ENCODE measurements at regions not wholly inside any gene's neighbourhood (a gene's known extent, or its start where the extent isn't known, plus 50 kb on each side); places are given as distances from the start of the nearest gene placed in this dataset.

DNA sequence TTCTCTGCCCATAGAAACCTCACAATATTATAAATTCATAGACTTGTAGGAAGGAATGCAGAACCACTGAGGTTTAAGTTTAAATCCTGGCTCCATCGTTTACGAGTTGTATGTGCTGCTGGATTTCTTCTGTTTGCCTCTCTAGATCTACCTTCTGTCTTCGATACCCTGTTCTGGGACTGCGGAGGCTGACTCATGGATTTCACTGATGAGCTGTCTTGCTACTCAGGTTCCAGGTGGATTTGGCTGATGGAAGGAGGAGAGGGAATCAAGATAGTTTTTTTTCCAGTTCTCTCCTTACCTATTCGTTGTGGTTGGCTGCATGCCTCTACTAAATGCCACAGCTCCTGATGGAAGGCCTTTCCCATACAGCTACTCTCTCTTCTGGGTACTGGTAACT is 375.8 kb downstream of the REEP3 start (continued):
- TF ChIP-seq, protein P1, sequence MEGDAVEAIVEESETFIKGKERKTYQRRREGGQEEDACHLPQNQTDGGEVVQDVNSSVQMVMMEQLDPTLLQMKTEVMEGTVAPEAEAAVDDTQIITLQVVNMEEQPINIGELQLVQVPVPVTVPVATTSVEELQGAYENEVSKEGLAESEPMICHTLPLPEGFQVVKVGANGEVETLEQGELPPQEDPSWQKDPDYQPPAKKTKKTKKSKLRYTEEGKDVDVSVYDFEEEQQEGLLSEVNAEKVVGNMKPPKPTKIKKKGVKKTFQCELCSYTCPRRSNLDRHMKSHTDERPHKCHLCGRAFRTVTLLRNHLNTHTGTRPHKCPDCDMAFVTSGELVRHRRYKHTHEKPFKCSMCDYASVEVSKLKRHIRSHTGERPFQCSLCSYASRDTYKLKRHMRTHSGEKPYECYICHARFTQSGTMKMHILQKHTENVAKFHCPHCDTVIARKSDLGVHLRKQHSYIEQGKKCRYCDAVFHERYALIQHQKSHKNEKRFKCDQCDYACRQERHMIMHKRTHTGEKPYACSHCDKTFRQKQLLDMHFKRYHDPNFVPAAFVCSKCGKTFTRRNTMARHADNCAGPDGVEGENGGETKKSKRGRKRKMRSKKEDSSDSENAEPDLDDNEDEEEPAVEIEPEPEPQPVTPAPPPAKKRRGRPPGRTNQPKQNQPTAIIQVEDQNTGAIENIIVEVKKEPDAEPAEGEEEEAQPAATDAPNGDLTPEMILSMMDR (conservative IDR thresholded peaks at IDR 0.05; ENCODE audit: low read depth in 2 of 2), result no peak
- TF ChIP-seq NANOG (IDR thresholded peaks at IDR 0.05; ENCODE audit: borderline replicate concordance) (no peak), POLR2AphosphoS5 (IDR thresholded peaks at IDR 0.05; ENCODE audit: low read depth) (no peak), CREB1 (CRISPR knock-in tag; IDR thresholded peaks at IDR 0.05; ENCODE audit: low read depth) (no peak), ZNF331 (CRISPR knock-in tag; IDR thresholded peaks at IDR 0.05; ENCODE audit: low read depth) (no peak), STAT1 (IDR thresholded peaks at IDR 0.05; ENCODE audit: unreplicated experiment) (no peak)
- TF ChIP-seq, protein P2, sequence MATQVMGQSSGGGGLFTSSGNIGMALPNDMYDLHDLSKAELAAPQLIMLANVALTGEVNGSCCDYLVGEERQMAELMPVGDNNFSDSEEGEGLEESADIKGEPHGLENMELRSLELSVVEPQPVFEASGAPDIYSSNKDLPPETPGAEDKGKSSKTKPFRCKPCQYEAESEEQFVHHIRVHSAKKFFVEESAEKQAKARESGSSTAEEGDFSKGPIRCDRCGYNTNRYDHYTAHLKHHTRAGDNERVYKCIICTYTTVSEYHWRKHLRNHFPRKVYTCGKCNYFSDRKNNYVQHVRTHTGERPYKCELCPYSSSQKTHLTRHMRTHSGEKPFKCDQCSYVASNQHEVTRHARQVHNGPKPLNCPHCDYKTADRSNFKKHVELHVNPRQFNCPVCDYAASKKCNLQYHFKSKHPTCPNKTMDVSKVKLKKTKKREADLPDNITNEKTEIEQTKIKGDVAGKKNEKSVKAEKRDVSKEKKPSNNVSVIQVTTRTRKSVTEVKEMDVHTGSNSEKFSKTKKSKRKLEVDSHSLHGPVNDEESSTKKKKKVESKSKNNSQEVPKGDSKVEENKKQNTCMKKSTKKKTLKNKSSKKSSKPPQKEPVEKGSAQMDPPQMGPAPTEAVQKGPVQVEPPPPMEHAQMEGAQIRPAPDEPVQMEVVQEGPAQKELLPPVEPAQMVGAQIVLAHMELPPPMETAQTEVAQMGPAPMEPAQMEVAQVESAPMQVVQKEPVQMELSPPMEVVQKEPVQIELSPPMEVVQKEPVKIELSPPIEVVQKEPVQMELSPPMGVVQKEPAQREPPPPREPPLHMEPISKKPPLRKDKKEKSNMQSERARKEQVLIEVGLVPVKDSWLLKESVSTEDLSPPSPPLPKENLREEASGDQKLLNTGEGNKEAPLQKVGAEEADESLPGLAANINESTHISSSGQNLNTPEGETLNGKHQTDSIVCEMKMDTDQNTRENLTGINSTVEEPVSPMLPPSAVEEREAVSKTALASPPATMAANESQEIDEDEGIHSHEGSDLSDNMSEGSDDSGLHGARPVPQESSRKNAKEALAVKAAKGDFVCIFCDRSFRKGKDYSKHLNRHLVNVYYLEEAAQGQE (IDR thresholded peaks at IDR 0.05; ENCODE audit: unreplicated experiment), result no peak

DNA sequence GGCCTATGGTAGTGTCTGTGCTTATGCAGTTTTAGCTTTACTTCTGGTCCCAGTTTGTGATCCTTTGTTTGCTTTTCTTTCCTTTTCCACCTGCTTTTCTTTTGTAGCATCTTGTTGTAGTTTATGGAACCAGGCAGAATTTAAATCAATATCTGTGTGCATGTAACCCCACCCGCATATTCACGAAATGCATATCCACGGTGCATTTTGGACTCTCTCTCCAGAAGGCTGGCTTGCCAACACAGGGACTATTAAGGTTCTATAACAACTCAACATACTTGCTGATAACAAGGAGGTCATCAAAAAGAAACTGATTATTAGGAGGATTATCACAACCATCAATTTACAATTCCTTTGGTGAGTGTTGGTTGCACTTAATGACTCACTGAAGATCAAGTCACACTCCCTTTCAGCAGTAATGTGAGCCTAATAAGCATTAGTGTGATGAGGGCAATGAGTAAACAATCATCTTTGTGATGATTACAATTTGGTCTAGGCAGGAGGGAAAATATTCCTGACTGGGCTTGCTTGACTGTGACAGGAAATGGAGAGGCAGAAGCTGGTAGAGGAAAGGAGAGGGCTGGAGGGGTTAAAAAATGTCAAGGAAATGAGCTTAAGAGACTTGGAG is 378.6 kb downstream of the REEP3 start:
- Histone ChIP-seq H3F3A (replicated peaks; ENCODE audit: low read depth) (no peaks in the 10 kb centered on the region), H3K9me2 (ENCODE audit: insufficient read depth) (no peaks in the 10 kb centered on the region), H3K27me3 (ENCODE audit: insufficient read depth) (no peaks in the 10 kb centered on the region), H3K4me2 (no peak overlapping the region), H4K20me1 (replicated peaks; ENCODE audit: insufficient read depth) (no peaks in the 10 kb centered on the region), H3K36me3 (ENCODE audit: insufficient read depth) (no peaks in the 10 kb centered on the region), H3K4me1 (ENCODE audit: insufficient read depth) (no peaks in the 10 kb centered on the region), H3K79me2 (replicated peaks; ENCODE audit: insufficient read depth) (no peaks in the 10 kb centered on the region), H3K27ac (ENCODE audit: low read depth) (no peak overlapping the region), H2AFZ (no peak overlapping the region), H3K4me3 (no peak overlapping the region)
- DNase-seq (ENCODE audit: low spot score), result no peak
- ATAC-seq, result no peak
- H3K4me1 Mint-ChIP-seq, result no peaks in the 10 kb centered on the region
- H3K4me3 Mint-ChIP-seq, result no peak overlapping the region
- H3K27ac Mint-ChIP-seq, result no peak overlapping the region
- no peaks in the 10 kb centered on the region for H3K36me3 Mint-ChIP-seq (ENCODE audit: low read depth)
- peaks cover 2% of the 10 kb centered on the region for H3K27me3 Mint-ChIP-seq (ENCODE audit: insufficient read depth, low read depth, poor library complexity)
- H3K9me3 Mint-ChIP-seq, result no peaks in the 10 kb centered on the region; the same call in 2 of the 3 replicates
- no peak for TF ChIP-seq JUNB (IDR thresholded peaks at IDR 0.05; ENCODE audit: unreplicated experiment)
- no peak for TF ChIP-seq EZH2phosphoT487 (IDR thresholded peaks at IDR 0.05; ENCODE audit: unreplicated experiment)
- no peak for TF ChIP-seq CREB1 (CRISPR knock-in tag; IDR thresholded peaks at IDR 0.05; ENCODE audit: low read depth)
- TF ChIP-seq, protein P1 (conservative IDR thresholded peaks at IDR 0.05; ENCODE audit: low read depth in 2 of 2), result no peak
- TF ChIP-seq NANOG (IDR thresholded peaks at IDR 0.05; ENCODE audit: borderline replicate concordance), result no peak
- TF ChIP-seq STAT1 (IDR thresholded peaks at IDR 0.05; ENCODE audit: unreplicated experiment), result no peak
- no peak for TF ChIP-seq ZNF114 (CRISPR knock-in tag; IDR thresholded peaks at IDR 0.05)
- TF ChIP-seq EZH2 (IDR thresholded peaks at IDR 0.05; ENCODE audit: low read depth, unreplicated experiment), result no peak
